SHP77 (cell line): ENCODE measurements at regions not wholly inside any gene's neighbourhood (a gene's known extent, or its start where the extent isn't known, plus 50 kb on each side); places are given as distances from the start of the nearest gene placed in this dataset.
"Not testable (repeated sequence)": the region's sequence is repeated elsewhere in the genome, so short reads cannot be mapped to it uniquely, and the experiment has no call there.

ENCODE experiments used
- DNase-seq, 2 experiments: peaks; one replicate each; lab custom pipeline; 2025; lab: John Stamatoyannopoulos, UW

- DNase-seq, result no peak
Measured at GRCh38 chr5:54884195-54884536, 101.2 kb downstream of the ESM1 start.

- DNase-seq, result no peak
Measured at GRCh38 chr5:54883374-54884194, 101.8 kb downstream of the ESM1 start.

DNA sequence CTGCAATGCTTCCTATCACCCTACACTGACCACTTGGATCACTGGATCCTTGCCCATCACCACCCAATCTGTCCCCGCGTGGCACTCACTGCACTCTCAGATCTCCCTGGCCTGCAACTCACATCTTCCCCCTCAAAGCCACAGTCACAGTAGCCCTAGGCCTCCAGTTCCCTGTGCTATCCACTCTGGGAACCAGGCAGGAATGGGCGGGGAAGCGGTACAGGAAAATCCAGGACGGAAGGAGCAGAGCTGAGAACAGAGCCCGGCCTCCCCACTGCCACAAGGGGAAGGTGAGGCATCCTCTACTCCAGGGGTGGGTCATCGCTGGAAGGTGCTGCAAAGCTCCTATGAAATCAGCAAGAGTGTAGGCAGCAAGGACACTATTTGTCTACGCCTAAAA, 102.6 kb downstream of the ESM1 start:
- DNase-seq, result no peak

GRCh38 chr5:54882101-54882500, 103.3 kb downstream of the ESM1 start:
- no peak for DNase-seq

DNA sequence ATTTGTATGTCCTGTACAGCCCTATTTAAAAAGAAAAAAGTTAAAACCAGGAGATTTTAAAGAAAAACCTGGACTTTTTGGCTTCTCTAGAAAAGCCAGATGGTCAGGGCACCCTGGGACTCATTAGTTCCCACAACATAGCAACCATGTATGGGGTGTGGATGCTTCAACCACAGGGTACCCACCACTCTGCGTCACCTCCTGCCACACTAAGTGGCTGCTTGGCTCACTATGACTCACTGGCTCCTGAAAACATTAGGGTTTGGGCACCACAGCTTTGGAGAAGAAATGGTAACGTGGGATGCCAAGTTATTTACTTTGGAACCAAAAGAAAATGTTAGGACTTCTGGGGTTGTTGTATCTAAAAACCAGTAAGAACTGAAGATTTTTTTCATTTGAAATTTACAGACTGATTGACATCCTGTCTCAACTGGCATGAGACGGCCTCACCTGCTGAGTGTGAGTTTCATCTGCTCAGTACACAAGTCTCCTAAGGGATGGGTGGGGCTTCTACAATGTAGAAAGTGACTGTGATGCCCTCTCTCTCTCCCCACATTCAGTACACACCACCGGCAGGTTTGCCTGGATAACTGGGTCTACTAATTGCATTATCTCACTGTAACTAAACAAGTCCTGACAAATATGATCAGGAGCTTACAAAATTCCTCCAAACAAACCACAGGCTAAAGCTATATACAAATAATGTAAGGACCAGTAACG, 103.9 kb downstream of the ESM1 start:
- no peak for DNase-seq

GRCh38 chr5:54876976-54877375, 108.4 kb downstream of the ESM1 start:
- DNase-seq, result no peak

DNA sequence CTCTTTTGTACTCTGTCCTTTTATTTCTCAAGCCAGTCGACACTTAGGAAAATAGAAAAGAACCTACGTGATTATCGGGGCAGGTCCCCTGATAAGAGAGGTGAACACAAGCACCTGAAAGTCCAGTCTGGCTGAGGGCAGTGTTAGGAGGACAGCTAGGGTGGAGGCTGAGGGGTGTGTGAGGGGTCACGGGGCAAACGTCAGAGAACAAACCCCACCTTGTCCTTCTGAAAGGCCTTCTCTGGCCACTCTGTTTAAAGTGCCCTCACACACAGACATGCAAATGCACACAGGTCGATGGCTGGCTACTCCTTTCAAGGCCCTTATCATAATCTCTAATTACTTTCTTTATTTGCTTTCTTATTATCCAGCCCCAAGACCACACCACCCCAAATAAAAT, 108.8 kb downstream of the ESM1 start:
- DNase-seq, result no peak

DNA sequence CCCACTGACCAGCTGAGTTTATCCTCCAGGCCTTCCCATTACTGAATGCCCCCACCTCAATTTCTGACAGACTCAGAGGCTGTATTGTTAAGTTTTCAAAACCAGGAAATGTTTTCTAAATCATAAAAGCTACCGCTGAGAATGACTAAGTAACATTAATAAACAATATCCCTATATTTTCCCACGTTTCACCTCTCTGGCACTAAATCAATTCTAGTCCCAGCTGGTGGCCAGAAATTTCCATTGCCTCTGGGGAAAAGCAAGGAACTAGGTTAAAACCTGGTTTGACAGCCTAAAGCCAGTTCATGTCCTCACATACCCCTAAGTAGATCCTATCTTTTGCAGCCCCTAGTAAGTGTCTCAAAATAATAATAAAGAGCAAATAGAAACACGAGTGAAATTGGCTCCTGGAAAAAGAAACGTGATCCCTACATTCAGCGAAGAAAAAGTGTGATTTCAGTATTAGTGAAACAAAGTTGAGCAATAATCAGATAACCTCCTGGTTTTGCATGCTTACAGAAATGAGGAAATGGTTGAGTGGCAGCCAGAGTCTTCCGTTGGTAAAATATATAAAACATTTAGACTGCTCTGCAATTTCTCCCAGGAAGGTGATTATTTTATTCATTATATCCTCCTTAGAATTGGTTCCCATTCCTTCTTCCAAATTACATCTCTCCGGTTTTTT, 110.9 kb downstream of the ESM1 start:
- no peak for DNase-seq

GRCh38 chr5:54873691-54874090, 111.7 kb downstream of the ESM1 start:
- DNase-seq, result no peak

GRCh38 chr5:54872810-54873209, 112.6 kb downstream of the ESM1 start:
- DNase-seq, result no peak

- no peak for DNase-seq
Measured at GRCh38 chr5:54870271-54870670, 115.1 kb downstream of the ESM1 start.

- no peak for DNase-seq
Measured at GRCh38 chr5:54869691-54870090, 115.7 kb downstream of the ESM1 start.

GRCh38 chr5:54868511-54869483, 116.6 kb downstream of the ESM1 start:
- no peak for DNase-seq

DNA sequence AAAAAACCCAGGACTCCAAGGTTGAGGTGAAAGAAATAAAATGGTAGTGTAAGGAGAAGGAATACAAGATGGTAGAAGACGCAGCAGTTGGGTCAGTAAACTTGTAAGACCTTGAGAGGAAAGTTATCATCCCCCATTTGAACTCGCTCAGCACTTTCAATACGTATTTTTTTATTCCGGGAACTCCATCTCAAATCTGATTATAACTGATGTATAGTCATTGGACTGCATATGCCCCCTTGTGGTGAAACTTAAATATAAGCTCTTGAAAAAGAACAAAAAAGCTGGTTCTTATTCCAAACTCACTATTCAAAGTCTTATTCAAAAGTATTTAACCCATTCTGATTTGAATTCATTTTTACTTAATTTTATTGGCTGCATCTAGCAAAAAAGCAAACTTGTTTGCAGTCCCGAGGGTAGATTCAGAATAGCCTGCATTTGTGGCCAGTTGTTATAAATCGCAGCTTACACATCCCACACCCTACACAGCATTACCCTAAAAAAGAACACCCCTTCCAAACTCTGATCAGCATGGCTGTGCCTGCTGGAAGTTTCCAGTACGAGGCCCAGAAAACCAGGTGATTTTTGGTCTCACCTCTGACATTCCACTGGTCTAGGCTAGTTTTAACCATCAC, 118.0 kb downstream of the ESM1 start:
- DNase-seq, result peak; percentile 27 to 34

- not testable (repeated sequence) for DNase-seq
Measured at GRCh38 chr5:54864911-54865515, 120.4 kb downstream of the ESM1 start.

DNA sequence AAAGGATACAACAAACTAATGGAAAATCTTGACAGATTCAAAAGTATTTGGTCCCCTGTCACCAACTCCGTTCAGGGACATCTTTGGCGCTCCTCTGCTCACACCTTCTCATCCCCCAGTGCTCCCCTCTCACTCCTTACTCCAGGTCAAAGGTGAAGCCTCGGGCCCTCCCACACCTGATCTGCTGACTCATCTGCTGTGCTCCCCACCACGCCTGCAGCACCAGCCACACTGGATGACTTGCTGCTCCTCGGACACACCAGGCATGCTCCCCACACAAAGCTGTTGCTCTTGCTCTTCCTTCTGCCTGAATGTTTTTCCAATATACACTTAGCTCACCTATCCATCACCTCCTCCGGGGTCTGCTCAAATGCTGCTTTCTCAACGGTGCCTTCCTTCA, 123.4 kb downstream of the ESM1 start:
- no peak for DNase-seq

GRCh38 chr5:54861212-54861894, 124.0 kb downstream of the ESM1 start:
- no peak for DNase-seq

DNA sequence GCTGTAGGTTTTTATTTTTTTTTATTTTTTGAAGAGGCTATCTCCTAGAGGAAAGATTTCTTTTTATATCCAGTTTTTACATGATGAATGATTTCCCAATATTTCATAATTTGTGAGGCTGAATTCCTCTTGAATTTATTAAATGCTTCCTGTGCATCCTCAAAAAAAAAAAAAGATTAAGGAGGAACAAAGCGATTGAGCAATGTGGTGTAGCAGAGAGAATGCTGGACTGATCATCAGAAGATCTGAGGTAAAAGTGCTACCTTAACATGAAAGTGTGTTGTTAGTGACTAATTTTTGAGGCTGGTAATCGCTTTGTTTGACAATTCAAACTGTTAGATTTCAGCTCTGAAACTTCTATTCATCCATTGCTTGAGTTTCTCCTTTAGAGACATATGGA, 125.1 kb downstream of the ESM1 start:
- DNase-seq, result no peak

DNA sequence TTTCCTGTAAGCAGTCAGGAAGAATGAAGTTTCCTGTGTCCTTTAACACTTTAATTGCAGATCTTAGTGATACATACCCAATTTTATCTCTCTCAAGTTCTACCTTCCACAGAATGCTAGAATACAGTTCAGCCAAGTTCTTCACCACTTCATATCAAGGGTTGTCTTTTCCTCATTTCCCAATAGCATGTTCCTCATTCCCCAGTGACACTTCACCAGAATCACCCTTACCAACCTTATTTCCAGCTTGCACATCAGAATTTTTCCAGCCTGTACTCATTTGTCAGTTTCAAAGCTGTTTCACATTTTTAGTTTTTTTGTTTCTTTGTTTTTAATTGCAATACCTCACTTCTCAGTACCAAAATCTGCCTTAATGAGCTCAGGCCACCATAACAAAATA, 126.1 kb downstream of the ESM1 start:
- DNase-seq, result no peak

DNA sequence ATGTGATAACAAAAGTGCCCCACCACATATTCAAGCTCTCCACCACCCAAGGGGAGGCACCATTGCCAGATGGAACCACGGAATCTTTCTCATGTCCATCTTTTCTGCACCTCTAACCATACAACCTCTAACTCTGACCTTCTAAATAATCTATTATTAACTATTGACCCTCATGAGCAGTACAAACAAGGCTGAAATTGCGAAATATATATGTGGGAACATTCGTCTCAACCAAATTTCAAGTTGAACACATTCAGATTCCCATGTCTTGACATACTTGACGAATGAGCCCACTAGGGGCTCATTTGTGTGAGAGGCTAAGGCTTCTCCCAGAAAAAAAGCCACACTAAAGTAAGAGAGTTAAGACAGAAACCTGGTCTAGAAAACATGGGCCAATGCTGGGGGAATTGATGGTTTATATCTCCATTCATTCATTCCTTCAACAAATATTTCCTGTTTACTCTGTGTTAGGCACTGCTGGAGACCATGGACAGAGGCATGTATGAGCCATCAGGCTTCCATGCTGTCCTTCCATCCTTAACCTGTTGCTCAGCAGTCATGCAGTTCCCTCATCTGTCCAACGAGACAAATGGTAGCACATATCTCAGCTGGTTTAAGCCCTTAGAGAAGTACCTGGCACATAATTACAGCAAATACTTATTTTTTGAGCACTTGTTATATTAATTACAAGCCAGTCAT, 130.4 kb downstream of the ESM1 start:
- no peak for DNase-seq
